LNCaP clone FGC (cell line): ENCODE measurements at regions not wholly inside any gene's neighbourhood (a gene's known extent, or its start where the extent isn't known, plus 50 kb on each side); places are given as distances from the start of the nearest gene placed in this dataset.

Experiments used
- DNase-seq: peaks from one replicate; pipeline ENCODE4 v3.0.0-alpha.2; 2011; ENCODE audit warnings: low read depth
- H3K4me3 ChIP-seq: 2 replicates; pipeline ENCODE4 v1.5.1; 2011; ENCODE audit warnings: mild to moderate bottlenecking, low read depth, low read length, control low read depth
- CTCF ChIP-seq: IDR thresholded peaks from 2 replicates; pipeline ENCODE4 v1.5.1; 2012; ENCODE audit warnings: mild to moderate bottlenecking; ENCODE audit not compliant: control insufficient read depth, insufficient read depth; ENCODE audit errors: extremely low read depth

GRCh38 chr4:67141586-67141985 is 403.7 kb downstream of the CENPC start:
- no peak for TF ChIP-seq CTCF
- DNase-seq = no peak
- H3K4me3 ChIP-seq = no peak overlapping the region

- DNase-seq = no peak
- no peak for TF ChIP-seq CTCF
- no peak overlapping the region for H3K4me3 ChIP-seq
These were observed 410.7 kb downstream of the CENPC start for GRCh38 chr4:67134616-67135015.

- no peak for DNase-seq
- no peak overlapping the region for H3K4me3 ChIP-seq
- TF ChIP-seq CTCF = no peak
These were observed 412.1 kb downstream of the CENPC start for GRCh38 chr4:67133162-67133561.

- no peak for DNase-seq
- H3K4me3 ChIP-seq = no peak overlapping the region
- no peak for TF ChIP-seq CTCF
These were observed 414.1 kb downstream of the CENPC start for GRCh38 chr4:67131224-67131623.

GRCh38 chr4:67130411-67130810 is 414.9 kb downstream of the CENPC start:
- no peak for TF ChIP-seq CTCF
- no peak overlapping the region for H3K4me3 ChIP-seq
- no peak for DNase-seq

GRCh38 chr4:67126570-67126969 is 418.7 kb downstream of the CENPC start:
- no peak overlapping the region for H3K4me3 ChIP-seq
- DNase-seq = no peak
- no peak for TF ChIP-seq CTCF

- TF ChIP-seq CTCF = no peak
- DNase-seq = no peak
These were observed 419.4 kb downstream of the CENPC start for GRCh38 chr4:67125636-67126514.

More at GRCh38 chr4:67125636-67126514, 419.4 kb downstream of the CENPC start:
- no peak overlapping the region for H3K4me3 ChIP-seq
